Activated CD4-positive, alpha-beta T cell treated with anti-CD3 and anti-CD28 coated beads, Interleukin-10, Interleukin-2, amounts not matched to agents 100 ng/mL and 50 ng/mL, durations not matched to agents 16 hours and 8 hours (primary cell): ENCODE measurements at regions not wholly inside any gene's neighbourhood (a gene's known extent, or its start where the extent isn't known, plus 50 kb on each side); places are given as distances from the start of the nearest gene placed in this dataset.

ENCODE experiments used
- DNase-seq: peaks from one replicate; pipeline ENCODE4 v3.0.0-alpha.2; 2020

GRCh38 chr6:125499535-125499934 lies 197.8 kb upstream of the HDDC2 start:
- no peak for DNase-seq

GRCh38 chr6:125503181-125503580 lies 201.4 kb upstream of the HDDC2 start:
- no peak for DNase-seq

GRCh38 chr6:125507987-125508655 lies 206.4 kb upstream of the HDDC2 start:
- no peak for DNase-seq

GRCh38 chr6:125508793-125509192 lies 207.0 kb upstream of the HDDC2 start:
- DNase-seq: no peak

- no peak for DNase-seq
Measured at GRCh38 chr6:125509477-125509876, 207.7 kb upstream of the HDDC2 start.

GRCh38 chr6:125510405-125510804 lies 208.6 kb upstream of the HDDC2 start:
- no peak for DNase-seq

- no peak for DNase-seq
Measured at GRCh38 chr6:125511809-125512396, 210.1 kb upstream of the HDDC2 start.

- no peak for DNase-seq
Measured at GRCh38 chr6:125512621-125513020, 210.9 kb upstream of the HDDC2 start.

GRCh38 chr6:125513978-125514377 lies 212.2 kb upstream of the HDDC2 start:
- no peak for DNase-seq

GRCh38 chr6:125516644-125517043 lies 214.9 kb upstream of the HDDC2 start:
- no peak for DNase-seq

GRCh38 chr6:125519367-125519766 lies 217.6 kb upstream of the HDDC2 start:
- no peak for DNase-seq

GRCh38 chr6:125524356-125524755 lies 222.6 kb upstream of the HDDC2 start:
- DNase-seq: no peak

- DNase-seq: no peak
Measured at GRCh38 chr6:125526007-125526720, 223.3 kb upstream of the HEY2 start.

- no peak for DNase-seq
Measured at GRCh38 chr6:125528621-125529041, 220.8 kb upstream of the HEY2 start.

GRCh38 chr6:125529061-125529460 lies 220.4 kb upstream of the HEY2 start:
- DNase-seq: no peak

GRCh38 chr6:125533710-125534397 lies 215.6 kb upstream of the HEY2 start:
- DNase-seq: no peak

GRCh38 chr6:125534430-125535263 lies 214.8 kb upstream of the HEY2 start:
- no peak for DNase-seq

GRCh38 chr6:125537090-125537489 lies 212.3 kb upstream of the HEY2 start:
- DNase-seq: no peak

GRCh38 chr6:125539892-125540291 lies 209.5 kb upstream of the HEY2 start:
- no peak for DNase-seq

- DNase-seq: no peak
Measured at GRCh38 chr6:125544819-125545218, 204.6 kb upstream of the HEY2 start.

GRCh38 chr6:125546841-125547251 lies 202.6 kb upstream of the HEY2 start:
- no peak for DNase-seq

GRCh38 chr6:125547381-125547780 lies 202.1 kb upstream of the HEY2 start:
- DNase-seq: no peak
